OCI-LY7 (cell line): ENCODE measurements at regions not wholly inside any gene's neighbourhood (a gene's known extent, or its start where the extent isn't known, plus 50 kb on each side); places are given as distances from the start of the nearest gene placed in this dataset.

Source experiments
- CTCF ChIP-seq: fragments of 200-600 bp; sonication (generic); conservative IDR thresholded peaks from 2 replicates; pipeline ENCODE4 v1.5.1; 2014; ENCODE audit warnings: mild to moderate bottlenecking, antibody characterized with exemption, low read length, moderate library complexity, mixed read lengths
- EZH2phosphoT487 ChIP-seq: fragments of 200-600 bp; sonication (generic); IDR thresholded peaks from 2 replicates; pipeline ENCODE4 v1.6.1; 2018; ENCODE audit warnings: low read depth, borderline replicate concordance, mild to moderate bottlenecking, mixed run types, antibody characterized with exemption, low read length, moderate library complexity, mixed read lengths

- TF ChIP-seq CTCF (no peak), EZH2phosphoT487 (no peak)
These were observed 725.4 kb upstream of the INTU start for GRCh38 chr4:126907389-126907788.
